Ectodermal cell (in vitro differentiated cells): ENCODE measurements at regions not wholly inside any gene's neighbourhood (a gene's known extent, or its start where the extent isn't known, plus 50 kb on each side); places are given as distances from the start of the nearest gene placed in this dataset.

ENCODE experiments used
- H3K27ac ChIP-seq: 2 replicates; pipeline ENCODE4 v1.7.0; 2013; ENCODE audit warnings: mild to moderate bottlenecking, low read depth, low read length; ENCODE audit not compliant: insufficient read depth, poor library complexity, severe bottlenecking
- H3K27me3 ChIP-seq: 2 replicates; pipeline ENCODE4 v1.7.0; 2013; ENCODE audit warnings: mild to moderate bottlenecking, low read length; ENCODE audit not compliant: insufficient read depth, control insufficient read depth, poor library complexity, severe bottlenecking
- H3K36me3 ChIP-seq: one replicate; pipeline ENCODE4 v1.7.0; 2013; ENCODE audit warnings: low read length; ENCODE audit not compliant: control insufficient read depth, insufficient read depth
- H3K4me1 ChIP-seq: one replicate; pipeline ENCODE4 v1.7.0; 2013; ENCODE audit warnings: low read length; ENCODE audit not compliant: control insufficient read depth, insufficient read depth
- H3K4me3 ChIP-seq: 2 replicates; pipeline ENCODE4 v1.7.0; 2013; ENCODE audit warnings: low read depth, low read length, control low read depth; ENCODE audit not compliant: insufficient read depth
- H3K9me3 ChIP-seq: 2 replicates; pipeline ENCODE4 v1.7.0; 2013; ENCODE audit warnings: mild to moderate bottlenecking, low read length, moderate library complexity; ENCODE audit not compliant: control insufficient read depth
- WGBS, 2 experiments: methylation state at CpG; one replicate each; pipeline ENCODE4 v1.1.7; 2013; ENCODE audit warnings: missing lambda C conversion rate in 2 of 2; 5-methylcytosine and 5-hydroxymethylcytosine counted together

- no peak overlapping the region for H3K4me3 ChIP-seq
Measured at GRCh38 chr1:238830036-238830611, 556.2 kb upstream of the CHRM3 start.

GRCh38 chr1:238826891-238827290, 559.5 kb upstream of the CHRM3 start:
- H3K4me3 ChIP-seq = no peak overlapping the region
- H3K27ac ChIP-seq = no peak overlapping the region
- H3K36me3 ChIP-seq = no peaks in the 10 kb centered on the region

More at GRCh38 chr1:238830036-238830611, 556.2 kb upstream of the CHRM3 start:
- H3K27me3 ChIP-seq = no peaks in the 10 kb centered on the region
- 95 to 97% methylated on average over 2 to 3 of the region's 3 CpGs for WGBS, 2 experiments
- H3K27ac ChIP-seq = no peak overlapping the region
- peaks cover 2% of the 10 kb centered on the region for H3K9me3 ChIP-seq
- no peaks in the 10 kb centered on the region for H3K4me1 ChIP-seq
- H3K36me3 ChIP-seq = no peaks in the 10 kb centered on the region

GRCh38 chr1:238823416-238823815, 563.0 kb upstream of the CHRM3 start:
- Histone ChIP-seq H3K4me3 (no peak overlapping the region), H3K9me3 (no peaks in the 10 kb centered on the region), H3K27me3 (no peaks in the 10 kb centered on the region), H3K36me3 (no peaks in the 10 kb centered on the region), H3K27ac (no peak overlapping the region), H3K4me1 (no peaks in the 10 kb centered on the region)

More at GRCh38 chr1:238826891-238827290, 559.5 kb upstream of the CHRM3 start:
- Histone ChIP-seq H3K27me3 (no peaks in the 10 kb centered on the region), H3K9me3 (peaks cover 2% of the 10 kb centered on the region), H3K4me1 (no peaks in the 10 kb centered on the region)

- no peak overlapping the region for H3K27ac ChIP-seq
- H3K27me3 ChIP-seq = no peaks in the 10 kb centered on the region
- no peak overlapping the region for H3K4me3 ChIP-seq
- no peaks in the 10 kb centered on the region for H3K4me1 ChIP-seq
- 88 to 94% methylated on average over 3 of the region's 3 CpGs for WGBS, 2 experiments
- H3K36me3 ChIP-seq = no peaks in the 10 kb centered on the region
- no peaks in the 10 kb centered on the region for H3K9me3 ChIP-seq
Measured at GRCh38 chr1:238811211-238811879, 575.0 kb upstream of the CHRM3 start.

GRCh38 chr1:238790882-238791281, 595.5 kb upstream of the CHRM3 start:
- no peak overlapping the region for H3K27ac ChIP-seq
- no peaks in the 10 kb centered on the region for H3K36me3 ChIP-seq
- WGBS, 2 experiments = 96 to 98% methylated on average over 4 of the region's 4 CpGs
- no peaks in the 10 kb centered on the region for H3K27me3 ChIP-seq
- no peaks in the 10 kb centered on the region for H3K4me1 ChIP-seq
- no peak overlapping the region for H3K4me3 ChIP-seq
- H3K9me3 ChIP-seq = no peaks in the 10 kb centered on the region

- WGBS, 2 experiments = 78 to 86% methylated on average over 5 of the region's 6 CpGs
Measured at GRCh38 chr1:238789916-238790667, 596.3 kb upstream of the CHRM3 start.

GRCh38 chr1:238787471-238787870, 598.9 kb upstream of the CHRM3 start:
- H3K27me3 ChIP-seq = no peaks in the 10 kb centered on the region
- no peaks in the 10 kb centered on the region for H3K4me1 ChIP-seq
- WGBS, 2 experiments = 95 to 98% methylated on average over 5 of the region's 5 CpGs
- H3K27ac ChIP-seq = no peak overlapping the region
- H3K4me3 ChIP-seq = no peak overlapping the region
- H3K36me3 ChIP-seq = no peaks in the 10 kb centered on the region
- no peaks in the 10 kb centered on the region for H3K9me3 ChIP-seq

More at GRCh38 chr1:238789916-238790667, 596.3 kb upstream of the CHRM3 start:
- Histone ChIP-seq H3K4me1 (no peaks in the 10 kb centered on the region), H3K27ac (no peak overlapping the region), H3K27me3 (no peaks in the 10 kb centered on the region), H3K9me3 (no peaks in the 10 kb centered on the region), H3K36me3 (no peaks in the 10 kb centered on the region), H3K4me3 (no peak overlapping the region)

- no peaks in the 10 kb centered on the region for H3K36me3 ChIP-seq
- H3K4me3 ChIP-seq = no peak overlapping the region
- no peaks in the 10 kb centered on the region for H3K27me3 ChIP-seq
- no peaks in the 10 kb centered on the region for H3K9me3 ChIP-seq
- H3K4me1 ChIP-seq = no peaks in the 10 kb centered on the region
- H3K27ac ChIP-seq = no peak overlapping the region
Measured at GRCh38 chr1:238783633-238784032, 602.7 kb upstream of the CHRM3 start.

GRCh38 chr1:238779716-238780115, 606.7 kb upstream of the CHRM3 start:
- H3K27ac ChIP-seq = no peak overlapping the region
- no peaks in the 10 kb centered on the region for H3K4me1 ChIP-seq
- no peaks in the 10 kb centered on the region for H3K36me3 ChIP-seq
- 93 to 94% methylated on average over 3 of the region's 3 CpGs for WGBS, 2 experiments
- H3K4me3 ChIP-seq = no peak overlapping the region
- H3K27me3 ChIP-seq = no peaks in the 10 kb centered on the region
- no peaks in the 10 kb centered on the region for H3K9me3 ChIP-seq

- Histone ChIP-seq H3K4me1 (no peaks in the 10 kb centered on the region), H3K27me3 (no peaks in the 10 kb centered on the region), H3K9me3 (no peaks in the 10 kb centered on the region), H3K27ac (no peak overlapping the region), H3K36me3 (no peaks in the 10 kb centered on the region), H3K4me3 (no peak overlapping the region)
- WGBS, 2 experiments = 88% methylated on average over 1 of the region's 1 CpG; no CpG with 5 or more reads in 1 of the 2 experiments
Measured at GRCh38 chr1:238778113-238778512, 608.3 kb upstream of the CHRM3 start.
